GM19240 (cell line): ENCODE measurements at regions not wholly inside any gene's neighbourhood (a gene's known extent, or its start where the extent isn't known, plus 50 kb on each side); places are given as distances from the start of the nearest gene placed in this dataset.
"Not testable (repeated sequence)": the region's sequence is repeated elsewhere in the genome, so short reads cannot be mapped to it uniquely, and the experiment has no call there.

Experiments used
- DNase-seq: peaks from one replicate; pipeline ENCODE4 v3.0.0; 2011; ENCODE audit warnings: low spot score; ENCODE audit not compliant: insufficient read length

- no peak for DNase-seq
Measured at GRCh38 chr2:13813236-13813635, 819.3 kb upstream of the LRATD1 start.

- no peak for DNase-seq
Measured at GRCh38 chr2:13818002-13818401, 814.5 kb upstream of the LRATD1 start.

DNA sequence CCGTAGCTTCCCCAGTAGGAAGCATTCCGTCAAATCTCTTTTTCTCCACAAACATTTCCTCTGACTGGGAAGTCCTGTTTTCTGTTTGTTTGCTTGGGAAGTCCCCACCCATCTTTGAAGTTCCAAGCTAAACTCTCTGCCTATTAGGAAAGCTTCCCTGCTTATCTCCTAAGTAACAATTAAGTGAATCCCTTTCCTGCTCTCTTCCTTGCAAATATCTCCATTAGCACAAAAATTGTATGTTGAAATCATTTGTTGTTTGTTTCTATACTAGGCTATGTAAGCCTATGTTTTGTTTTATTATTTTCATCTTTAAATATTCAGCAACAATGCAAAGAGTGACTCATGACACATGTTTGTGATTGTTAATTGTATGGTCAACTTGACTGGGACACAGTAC, 812.6 kb upstream of the LRATD1 start:
- DNase-seq: no peak

DNA sequence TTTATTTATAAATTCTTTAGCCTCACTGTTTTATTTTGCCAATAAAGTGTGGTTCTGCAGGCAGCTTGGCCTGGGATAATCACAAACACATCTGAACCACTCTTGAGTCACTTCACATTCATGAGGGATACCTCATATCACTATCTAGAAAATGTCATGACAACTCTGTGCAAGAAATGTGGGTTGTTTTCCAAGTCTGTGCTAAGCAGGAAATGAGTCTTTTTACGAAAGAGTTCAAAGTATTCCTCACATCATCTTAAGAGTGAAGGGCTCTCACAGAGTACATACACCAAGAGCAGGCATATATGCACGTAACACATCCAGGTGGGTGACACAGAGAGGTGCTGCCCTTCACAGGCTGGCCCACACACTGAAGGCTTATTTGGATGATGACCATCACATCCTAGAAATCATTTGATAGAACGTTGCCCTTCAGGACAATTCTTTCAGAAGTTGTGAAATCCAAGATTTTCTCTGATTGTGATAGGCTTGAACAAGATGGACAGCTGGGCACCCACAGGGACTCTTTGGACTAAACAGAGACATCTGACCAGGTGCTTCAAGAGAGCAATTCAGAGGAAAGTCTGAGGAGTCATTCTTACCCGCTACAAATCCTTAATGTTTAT, 811.1 kb upstream of the LRATD1 start:
- no peak for DNase-seq

DNA sequence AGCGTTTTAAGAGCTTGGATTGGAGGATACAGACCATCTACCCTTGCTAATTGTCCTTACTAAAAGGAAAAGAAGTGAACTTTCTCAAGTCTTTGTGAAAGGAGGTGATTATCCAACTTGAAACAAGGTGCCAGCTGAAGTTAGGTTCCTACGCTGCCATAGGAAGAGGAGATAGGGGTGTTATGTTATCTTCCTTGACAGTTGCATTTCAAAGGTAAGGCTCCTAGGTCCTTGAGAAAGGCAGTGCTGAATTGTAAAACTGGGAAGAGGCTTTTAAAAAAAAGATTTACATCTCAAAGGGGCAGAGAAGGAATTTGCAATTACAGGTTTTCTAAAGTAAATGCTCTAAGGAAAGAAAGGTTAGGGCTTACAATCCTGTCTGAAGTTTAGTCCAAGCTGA, 810.2 kb upstream of the LRATD1 start:
- no peak for DNase-seq

- DNase-seq: no peak
Measured at GRCh38 chr2:13826314-13826853, 806.1 kb upstream of the LRATD1 start.

DNA sequence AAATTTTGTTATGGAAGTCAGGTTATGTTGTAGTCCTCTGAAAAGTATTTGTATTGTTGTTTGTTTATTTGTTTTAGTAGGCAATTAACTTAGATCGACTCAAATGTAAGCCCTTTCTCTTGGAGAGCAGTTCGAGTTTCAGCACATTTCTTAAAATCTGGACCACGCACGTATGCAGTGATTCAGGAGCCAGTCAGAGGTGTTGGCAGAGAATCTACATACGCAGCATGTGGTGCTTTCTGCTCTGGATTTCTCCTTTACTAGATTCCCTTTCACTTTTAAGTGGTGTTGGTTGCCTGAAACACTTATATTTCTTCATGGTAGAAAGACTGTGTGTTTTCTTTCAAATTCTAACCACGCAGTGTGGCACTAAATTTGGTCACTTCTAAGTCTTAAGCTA, 773.9 kb upstream of the LRATD1 start:
- DNase-seq: no peak

DNA sequence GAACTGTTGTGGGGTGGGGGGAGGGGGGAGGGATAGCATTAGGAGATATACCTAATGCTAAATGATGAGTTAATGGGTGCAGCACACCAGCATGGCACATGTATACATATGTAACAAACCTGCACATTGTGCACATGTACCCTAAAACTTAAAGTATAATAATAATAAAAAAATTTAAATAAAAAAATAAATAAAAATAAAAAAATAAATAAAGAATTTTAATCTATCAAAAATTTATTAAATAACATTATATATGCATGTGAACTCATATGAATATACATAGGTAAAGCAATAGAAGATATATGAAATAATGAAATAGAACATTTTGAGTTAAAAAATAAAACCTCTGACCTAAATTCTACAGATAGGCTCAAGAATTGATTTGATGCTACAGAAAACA, 764.2 kb upstream of the LRATD1 start:
- DNase-seq: not testable (repeated sequence)

DNA sequence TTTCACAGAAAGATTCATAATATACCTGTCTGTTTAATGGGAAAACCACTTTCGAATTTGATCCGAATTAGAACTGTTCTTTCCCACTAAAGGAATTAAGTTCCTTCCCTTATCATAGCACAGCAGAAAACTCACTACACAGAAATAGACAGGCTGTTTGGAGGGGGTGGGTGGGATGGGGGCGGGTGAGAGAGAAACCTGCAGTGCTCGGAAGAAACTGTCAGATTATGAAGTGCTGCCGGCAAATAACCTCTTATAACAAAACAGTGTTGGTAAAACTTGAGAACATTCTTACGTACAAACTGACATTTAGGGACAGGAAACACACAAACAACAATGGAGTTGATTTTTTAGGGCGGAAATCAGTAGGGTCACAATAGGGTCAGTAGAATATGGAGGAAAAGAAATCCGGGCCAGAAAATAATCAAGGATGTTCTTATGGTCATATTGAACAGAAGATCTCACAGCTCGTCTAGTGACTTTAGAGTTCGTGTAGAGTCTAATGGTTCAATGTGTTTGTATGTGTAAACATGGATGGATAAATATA, 756.0 kb upstream of the LRATD1 start:
- no peak for DNase-seq

GRCh38 chr2:13877571-13877970, 754.9 kb upstream of the LRATD1 start:
- no peak for DNase-seq

DNA sequence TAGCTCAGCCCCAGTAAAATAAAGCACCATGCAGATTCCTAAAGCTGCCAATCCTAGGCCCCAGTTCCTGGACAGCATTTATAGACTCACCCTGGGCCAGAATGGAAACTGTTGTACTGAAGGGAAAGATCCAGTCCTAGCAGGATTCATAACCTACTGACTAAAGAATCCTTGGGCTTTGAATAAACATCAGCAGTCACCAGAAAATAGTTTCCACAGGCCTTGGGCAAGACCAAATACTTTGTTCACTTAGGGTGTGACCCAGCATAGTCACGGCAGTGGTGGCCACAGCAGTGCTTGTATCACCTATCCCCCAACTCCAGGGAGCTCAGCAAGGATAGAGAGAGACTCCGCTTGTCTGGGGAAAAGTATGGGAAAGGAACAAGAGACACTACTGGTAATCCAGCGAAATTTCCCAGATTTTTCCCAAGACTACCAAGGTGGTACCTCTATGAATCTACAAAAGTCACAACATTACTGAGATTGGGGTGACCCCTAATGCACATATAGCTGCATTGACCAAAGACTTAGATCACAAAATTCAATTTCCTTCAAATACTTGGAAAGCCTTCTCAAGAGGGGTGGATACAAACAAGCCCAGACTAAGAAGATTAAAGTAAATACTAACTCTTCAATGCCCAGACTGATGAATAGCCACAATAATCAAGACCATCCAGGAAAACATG, 748.1 kb upstream of the LRATD1 start:
- no peak for DNase-seq

DNA sequence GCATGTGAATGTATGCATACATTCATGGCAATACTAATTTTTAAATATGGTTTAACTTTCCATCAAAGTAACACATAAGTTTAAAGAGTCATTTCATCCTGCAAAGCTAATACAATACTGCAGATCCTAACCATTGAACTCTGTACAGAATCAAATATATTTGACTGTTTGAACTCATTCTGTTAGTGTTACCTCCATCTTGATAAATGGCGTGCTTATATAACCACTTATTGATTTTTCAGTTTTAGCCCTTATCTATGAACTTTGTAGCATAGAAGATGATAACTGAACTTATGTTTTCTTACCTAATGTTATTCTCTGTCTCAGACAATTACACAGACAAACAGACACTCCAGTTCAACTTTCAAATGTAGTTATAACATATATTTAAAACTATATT, 731.0 kb upstream of the LRATD1 start:
- no peak for DNase-seq

- no peak for DNase-seq
Measured at GRCh38 chr2:13905831-13906230, 726.7 kb upstream of the LRATD1 start.

- no peak for DNase-seq
Measured at GRCh38 chr2:13916066-13916465, 716.5 kb upstream of the LRATD1 start.

GRCh38 chr2:13917958-13918357, 714.6 kb upstream of the LRATD1 start:
- DNase-seq: no peak

GRCh38 chr2:13919981-13920382, 712.5 kb upstream of the LRATD1 start:
- DNase-seq: no peak

DNA sequence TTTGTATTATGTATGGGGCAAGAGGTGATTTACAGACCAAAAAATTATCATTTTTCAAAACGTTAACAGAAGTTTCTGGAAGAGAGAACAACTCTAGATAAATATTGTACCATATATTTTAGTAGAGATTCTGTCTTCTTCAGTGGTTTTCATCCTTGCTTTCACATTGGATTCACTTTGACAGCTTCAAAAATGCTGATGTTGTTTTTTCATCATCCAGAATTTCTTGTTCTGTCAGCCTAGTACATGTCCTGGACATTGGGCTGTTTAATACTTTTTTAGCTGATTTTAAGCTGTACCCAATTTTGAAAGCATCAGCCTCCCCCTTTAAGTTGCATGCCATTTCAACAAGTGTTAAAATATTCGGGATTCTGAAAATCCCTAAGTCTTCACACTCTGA, 711.3 kb upstream of the LRATD1 start:
- no peak for DNase-seq

GRCh38 chr2:13923823-13924222, 708.7 kb upstream of the LRATD1 start:
- DNase-seq: no peak

- no peak for DNase-seq
Measured at GRCh38 chr2:13942111-13942510, 690.4 kb upstream of the LRATD1 start.

- DNase-seq: no peak
Measured at GRCh38 chr2:13950761-13951160, 681.8 kb upstream of the LRATD1 start.

GRCh38 chr2:13968811-13969210, 663.7 kb upstream of the LRATD1 start:
- DNase-seq: no peak

DNA sequence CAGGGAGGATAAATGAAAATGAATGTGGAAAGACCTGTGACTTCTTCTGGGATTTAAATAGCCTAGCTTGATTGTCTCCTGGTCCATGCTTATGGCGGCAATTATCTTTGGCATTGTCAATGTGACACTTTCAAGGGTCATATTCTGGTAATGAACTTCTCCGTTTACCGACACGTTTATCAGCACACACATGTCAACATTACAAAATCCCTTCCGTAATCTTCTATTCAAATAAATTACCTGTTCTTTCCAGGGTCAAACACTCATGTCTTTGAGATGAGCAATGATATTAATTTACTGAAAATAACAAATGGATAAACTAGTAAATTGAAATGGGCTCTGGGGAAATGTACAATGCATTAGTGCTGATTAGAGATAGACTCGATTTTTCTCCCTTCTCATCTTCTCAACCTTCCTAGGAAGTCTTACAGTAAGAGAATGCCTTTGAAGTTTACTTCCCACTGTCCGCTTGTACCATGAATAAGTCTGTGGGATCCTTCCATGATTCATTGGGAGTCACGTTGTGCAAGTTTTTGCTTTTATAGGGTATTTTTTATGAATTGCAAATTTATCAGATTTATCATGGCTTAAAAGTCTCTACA, 646.3 kb upstream of the LRATD1 start:
- DNase-seq: no peak
